Vagina (tissue), 2 donors: ENCODE measurements at regions not wholly inside any gene's neighbourhood (a gene's known extent, or its start where the extent isn't known, plus 50 kb on each side); places are given as distances from the start of the nearest gene placed in this dataset.

ENCODE experiments used
- DNase-seq, 2 donors: peaks; one replicate each; pipeline ENCODE4 v3.0.0-alpha.2; 2017; ENCODE audit errors: extremely low spot score in 2 of 2
- H3K27ac ChIP-seq: fragments of 200-600 bp; sonication (generic); one replicate; pipeline ENCODE4 v1.5.1; 2019
- H3K27me3 ChIP-seq: fragments of 200-600 bp; sonication (generic); one replicate; pipeline ENCODE4 v1.5.1; 2019
- H3K36me3 ChIP-seq, 2 donors: fragments of 200-600 bp; sonication (generic); one replicate each; pipeline ENCODE4 v1.5.1; 2017 to 2019
- H3K4me1 ChIP-seq: fragments of 200-600 bp; sonication (generic); one replicate; pipeline ENCODE4 v1.5.1; 2019
- H3K4me3 ChIP-seq, 2 donors: fragments of 200-600 bp; sonication (generic); 1 replicate in 1 of 2; 2 replicates in 1 of 2; pipeline ENCODE4 v1.5.1; 2016 to 2019
- H3K9me3 ChIP-seq: fragments of 200-600 bp; sonication (generic); one replicate; pipeline ENCODE4 v1.5.1; 2019
- CTCF ChIP-seq, 3 experiments: fragments of 450-650 bp in 2 of 3; fragments of 200-600 bp in 1 of 3; sonication (generic) in 1 of 3; IDR thresholded peaks; one replicate each; pipeline ENCODE4 v1.5.1; 2017 to 2019; ENCODE audit warnings: antibody characterized with exemption in 3 of 3, mild to moderate bottlenecking in 2 of 3, moderate library complexity in 2 of 3
- POLR2A ChIP-seq, 2 donors: fragments of 450-650 bp; IDR thresholded peaks; one replicate each; pipeline ENCODE4 v1.6.1; 2017; ENCODE audit warnings: antibody characterized with exemption in 2 of 2, mild to moderate bottlenecking in 2 of 2, moderate library complexity in 2 of 2
- POLR2AphosphoS5 ChIP-seq, 2 donors: sonication (generic); formaldehyde crosslinking; IDR thresholded peaks; one replicate each; pipeline ENCODE4 v1.9.0; 2017; ENCODE audit warnings: antibody characterized with exemption in 2 of 2, mild to moderate bottlenecking in 2 of 2, low read depth in 1 of 2; ENCODE audit not compliant: insufficient read depth in 1 of 2
- intact Hi-C: fragments of 100-400 bp; cut with DNase I; formaldehyde crosslinking; loops from one replicate; pipeline ENCODE4 v1.15.1; 2023

- TF ChIP-seq POLR2A (IDR thresholded peaks at IDR 0.05) (no peak), POLR2AphosphoS5 (IDR thresholded peaks at IDR 0.05; ENCODE audit: insufficient read depth in 1 of 2, low read depth in 1 of 2) (no peak), CTCF (IDR thresholded peaks at IDR 0.05) (no peak)
- no peaks in the 10 kb centered on the region for H3K36me3 ChIP-seq
- H3K9me3 ChIP-seq, result no peaks in the 10 kb centered on the region
- intact Hi-C loops, result no loop called here
- DNase-seq, result no peak
- H3K4me1 ChIP-seq, result no peaks in the 10 kb centered on the region
- H3K27ac ChIP-seq, result no peak overlapping the region
- no peaks in the 10 kb centered on the region for H3K27me3 ChIP-seq
- no peak overlapping the region for H3K4me3 ChIP-seq
Observed at GRCh38 chr10:131825960-131826650, 74.7 kb upstream of the PPP2R2D start.

GRCh38 chr10:131829156-131829930 lies 71.5 kb upstream of the PPP2R2D start:
- no peaks in the 10 kb centered on the region for H3K36me3 ChIP-seq

GRCh38 chr10:131830446-131831130 lies 70.2 kb upstream of the PPP2R2D start:
- H3K4me1 ChIP-seq, result no peaks in the 10 kb centered on the region
- no peak for DNase-seq
- H3K27ac ChIP-seq, result no peak overlapping the region
- intact Hi-C loops, result no loop called here
- no peak for TF ChIP-seq POLR2AphosphoS5 (IDR thresholded peaks at IDR 0.05; ENCODE audit: insufficient read depth in 1 of 2, low read depth in 1 of 2)
- no peak for TF ChIP-seq CTCF (IDR thresholded peaks at IDR 0.05)
- TF ChIP-seq POLR2A (IDR thresholded peaks at IDR 0.05), result no peak
- no peaks in the 10 kb centered on the region for H3K27me3 ChIP-seq
- no peaks in the 10 kb centered on the region for H3K9me3 ChIP-seq
- no peaks in the 10 kb centered on the region for H3K36me3 ChIP-seq
- H3K4me3 ChIP-seq, result no peak overlapping the region

More at GRCh38 chr10:131829156-131829930, 71.5 kb upstream of the PPP2R2D start:
- Histone ChIP-seq H3K27me3 (no peaks in the 10 kb centered on the region), H3K4me1 (no peaks in the 10 kb centered on the region), H3K9me3 (no peaks in the 10 kb centered on the region), H3K27ac (no peak overlapping the region), H3K4me3 (no peak overlapping the region)
- TF ChIP-seq POLR2AphosphoS5 (IDR thresholded peaks at IDR 0.05; ENCODE audit: insufficient read depth in 1 of 2, low read depth in 1 of 2), result no peak
- no peak for TF ChIP-seq CTCF (IDR thresholded peaks at IDR 0.05)
- TF ChIP-seq POLR2A (IDR thresholded peaks at IDR 0.05), result no peak
- DNase-seq, result no peak
- intact Hi-C loops, result no loop called here

- TF ChIP-seq POLR2A (IDR thresholded peaks at IDR 0.05), result no peak
- TF ChIP-seq POLR2AphosphoS5 (IDR thresholded peaks at IDR 0.05; ENCODE audit: insufficient read depth in 1 of 2, low read depth in 1 of 2), result no peak
- no peak for TF ChIP-seq CTCF (IDR thresholded peaks at IDR 0.05)
Observed at GRCh38 chr10:131831561-131831960, 69.2 kb upstream of the PPP2R2D start.

More at GRCh38 chr10:131831561-131831960, 69.2 kb upstream of the PPP2R2D start:
- Histone ChIP-seq H3K36me3 (no peaks in the 10 kb centered on the region), H3K4me3 (no peak overlapping the region), H3K27ac (no peak overlapping the region), H3K4me1 (no peaks in the 10 kb centered on the region), H3K27me3 (no peaks in the 10 kb centered on the region), H3K9me3 (no peaks in the 10 kb centered on the region)
- no peak for DNase-seq
- intact Hi-C loops, result no loop called here
